ENCODE measurements at regions not wholly inside any gene's neighbourhood (a gene's known extent, or its start where the extent isn't known, plus 50 kb on each side); places are given as distances from the start of the nearest gene placed in this dataset.

DNA sequence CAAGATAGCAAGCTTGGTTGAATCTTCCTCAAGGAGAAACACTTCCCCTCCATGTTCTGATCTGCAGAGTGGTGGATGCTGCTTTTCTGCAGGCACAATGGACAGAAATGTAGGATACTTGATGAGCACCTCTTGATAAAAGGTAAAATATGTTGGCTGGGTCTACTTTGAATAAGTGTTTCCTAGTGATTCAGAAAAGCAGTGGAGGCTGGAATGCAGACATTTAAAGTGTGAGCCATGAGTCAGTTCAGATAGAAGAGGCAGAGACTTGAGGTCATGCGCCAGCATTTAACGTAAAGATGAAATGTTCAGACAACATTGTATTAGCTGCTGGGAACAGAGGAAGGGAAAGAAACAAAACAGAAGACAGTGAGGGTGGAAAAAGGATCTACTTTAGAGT is 403.1 kb downstream of the ADRA2A start:
- no peak for TF ChIP-seq CTCF (conservative IDR thresholded peaks at IDR 0.05)
- TF ChIP-seq EZH2 (IDR thresholded peaks at IDR 0.05; ENCODE audit: low read depth) = no peak
